ENCODE measurements at regions not wholly inside any gene's neighbourhood (a gene's known extent, or its start where the extent isn't known, plus 50 kb on each side); places are given as distances from the start of the nearest gene placed in this dataset.

DNA sequence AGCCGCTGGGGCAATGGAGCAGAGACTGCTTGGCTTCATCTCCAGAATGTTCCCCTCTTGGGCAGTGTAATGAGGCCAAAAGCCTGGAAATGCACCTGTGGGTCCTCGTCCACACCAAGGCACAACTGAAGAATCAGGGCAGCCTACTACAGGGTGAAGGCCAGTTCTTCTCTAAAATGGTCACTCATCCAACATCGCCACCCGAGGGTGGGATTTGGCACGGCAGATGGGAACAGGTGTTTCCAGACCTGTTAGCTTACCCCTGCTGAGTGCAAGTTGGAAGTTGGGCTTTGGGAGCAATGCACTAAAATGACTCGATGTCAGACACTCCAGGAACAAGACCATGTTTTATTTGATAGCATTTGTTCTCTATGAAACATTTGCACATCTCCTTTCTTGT, 543.7 kb downstream of the NPHP4 start:
- TF ChIP-seq, protein P1, sequence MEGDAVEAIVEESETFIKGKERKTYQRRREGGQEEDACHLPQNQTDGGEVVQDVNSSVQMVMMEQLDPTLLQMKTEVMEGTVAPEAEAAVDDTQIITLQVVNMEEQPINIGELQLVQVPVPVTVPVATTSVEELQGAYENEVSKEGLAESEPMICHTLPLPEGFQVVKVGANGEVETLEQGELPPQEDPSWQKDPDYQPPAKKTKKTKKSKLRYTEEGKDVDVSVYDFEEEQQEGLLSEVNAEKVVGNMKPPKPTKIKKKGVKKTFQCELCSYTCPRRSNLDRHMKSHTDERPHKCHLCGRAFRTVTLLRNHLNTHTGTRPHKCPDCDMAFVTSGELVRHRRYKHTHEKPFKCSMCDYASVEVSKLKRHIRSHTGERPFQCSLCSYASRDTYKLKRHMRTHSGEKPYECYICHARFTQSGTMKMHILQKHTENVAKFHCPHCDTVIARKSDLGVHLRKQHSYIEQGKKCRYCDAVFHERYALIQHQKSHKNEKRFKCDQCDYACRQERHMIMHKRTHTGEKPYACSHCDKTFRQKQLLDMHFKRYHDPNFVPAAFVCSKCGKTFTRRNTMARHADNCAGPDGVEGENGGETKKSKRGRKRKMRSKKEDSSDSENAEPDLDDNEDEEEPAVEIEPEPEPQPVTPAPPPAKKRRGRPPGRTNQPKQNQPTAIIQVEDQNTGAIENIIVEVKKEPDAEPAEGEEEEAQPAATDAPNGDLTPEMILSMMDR (IDR thresholded peaks at IDR 0.05; ENCODE audit: borderline replicate concordance, extremely low read depth, low read length, poor library complexity, severe bottlenecking): peak; percentile 49
- TF ChIP-seq EZH2 (IDR thresholded peaks at IDR 0.05; ENCODE audit: borderline replicate concordance, low read depth, low read length, severe bottlenecking): no peak
